Fibroblast of lung (primary cell): ENCODE measurements at regions not wholly inside any gene's neighbourhood (a gene's known extent, or its start where the extent isn't known, plus 50 kb on each side); places are given as distances from the start of the nearest gene placed in this dataset.

Experiments used
- CTCF ChIP-seq, 2 donors: IDR thresholded peaks in 1 of 2; conservative IDR thresholded peaks in 1 of 2; 1 replicate in 1 of 2; 2 replicates in 1 of 2; pipeline ENCODE4 v1.5.1; 2011 to 2012; ENCODE audit warnings: low read length in 2 of 2, control low read depth in 1 of 2, inconsistent platforms in 1 of 2, low read depth in 1 of 2, mild to moderate bottlenecking in 1 of 2
- EZH2 ChIP-seq: IDR thresholded peaks from 2 replicates; pipeline ENCODE4 v1.5.1; 2012; ENCODE audit warnings: low read length, control low read depth, mild to moderate bottlenecking; ENCODE audit errors: missing control alignments

GRCh38 chr9:87109851-87110250 is 162.5 kb upstream of the GAS1 start:
- TF ChIP-seq CTCF (conservative IDR thresholded peaks at IDR 0.05 in 1 of 2, IDR thresholded peaks at IDR 0.05 in 1 of 2; ENCODE audit: low read depth in 1 of 2, low read length in 2 of 2) (no peak), EZH2 (no peak)
